NB4 (cell line): ENCODE measurements at regions not wholly inside any gene's neighbourhood (a gene's known extent, or its start where the extent isn't known, plus 50 kb on each side); places are given as distances from the start of the nearest gene placed in this dataset.
"Not testable (repeated sequence)": the region's sequence is repeated elsewhere in the genome, so short reads cannot be mapped to it uniquely, and the experiment has no call there.

ENCODE experiments used
- DNase-seq: peaks from one replicate; pipeline ENCODE4 v3.0.0; 2010; ENCODE audit warnings: low read depth
- H3K4me3 ChIP-seq: one replicate; pipeline ENCODE4 v1.5.1; 2011; ENCODE audit warnings: mild to moderate bottlenecking, low read depth, low read length, moderate library complexity
- CTCF ChIP-seq: IDR thresholded peaks from one replicate; pipeline ENCODE4 v1.5.1; 2012; ENCODE audit warnings: low read depth, low read length
- MAX ChIP-seq: IDR thresholded peaks from 2 replicates; pipeline ENCODE4 v1.6.1; 2011; ENCODE audit warnings: low read depth, low read length
- MYC ChIP-seq: IDR thresholded peaks from 2 replicates; pipeline ENCODE4 v1.6.1; 2011; ENCODE audit warnings: low read depth, low read length
- POLR2A ChIP-seq: IDR thresholded peaks from 2 replicates; pipeline ENCODE4 v1.6.1; 2011; ENCODE audit warnings: mild to moderate bottlenecking; ENCODE audit not compliant: insufficient read length; ENCODE audit errors: extremely low read depth

- no peak for DNase-seq
- TF ChIP-seq POLR2A, result no peak
- no peak for TF ChIP-seq MAX
- no peak for TF ChIP-seq CTCF
- no peak for TF ChIP-seq MYC
- no peak overlapping the region for H3K4me3 ChIP-seq
Observed at GRCh38 chr7:53473371-53473770, 437.9 kb downstream of the POM121L12 start.

- TF ChIP-seq MAX, result no peak
- no peak for TF ChIP-seq CTCF
- no peak for TF ChIP-seq MYC
- TF ChIP-seq POLR2A, result no peak
- H3K4me3 ChIP-seq, result no peak overlapping the region
- DNase-seq, result no peak
Observed at GRCh38 chr7:53475776-53476175, 440.3 kb downstream of the POM121L12 start.

GRCh38 chr7:53476566-53476965 lies 441.1 kb downstream of the POM121L12 start:
- no peak for TF ChIP-seq POLR2A
- no peak for TF ChIP-seq MAX
- TF ChIP-seq CTCF, result no peak
- no peak for TF ChIP-seq MYC
- no peak for DNase-seq
- no peak overlapping the region for H3K4me3 ChIP-seq

GRCh38 chr7:53485354-53485753 lies 449.9 kb downstream of the POM121L12 start:
- no peak for DNase-seq
- TF ChIP-seq POLR2A, result no peak
- TF ChIP-seq CTCF, result no peak
- TF ChIP-seq MAX, result no peak
- TF ChIP-seq MYC, result no peak
- H3K4me3 ChIP-seq, result no peak overlapping the region

GRCh38 chr7:53491051-53491450 lies 455.6 kb downstream of the POM121L12 start:
- H3K4me3 ChIP-seq, result no peak overlapping the region
- DNase-seq, result no peak
- TF ChIP-seq MYC (no peak), MAX (no peak), POLR2A (no peak), CTCF (no peak)

GRCh38 chr7:53495181-53495580 lies 459.7 kb downstream of the POM121L12 start:
- not testable (repeated sequence) for DNase-seq

More at GRCh38 chr7:53495181-53495580, 459.7 kb downstream of the POM121L12 start:
- H3K4me3 ChIP-seq, result not testable (repeated sequence)
